ENCODE measurements at regions not wholly inside any gene's neighbourhood (a gene's known extent, or its start where the extent isn't known, plus 50 kb on each side); places are given as distances from the start of the nearest gene placed in this dataset.

- peaks cover 1% of the 10 kb centered on the region for H3K27me3 Mint-ChIP-seq (ENCODE audit: low read depth)
- TF ChIP-seq CTCF (IDR thresholded peaks at IDR 0.05): no peak
- H3K4me3 Mint-ChIP-seq (ENCODE audit: unreplicated experiment): no peak overlapping the region
- DNase-seq (ENCODE audit: low spot score): no peak
- H3K27ac Mint-ChIP-seq (ENCODE audit: unreplicated experiment): no peak overlapping the region
- H3K36me3 Mint-ChIP-seq (ENCODE audit: low read depth): no peaks in the 10 kb centered on the region
- H3K9me3 Mint-ChIP-seq (ENCODE audit: low read depth): peaks cover 16% of the 10 kb centered on the region
- no peaks in the 10 kb centered on the region for H3K4me1 Mint-ChIP-seq (ENCODE audit: low read depth)
Measured at GRCh38 chr16:6035161-6035560, 937.6 kb upstream of the EEF2KMT start.

DNA sequence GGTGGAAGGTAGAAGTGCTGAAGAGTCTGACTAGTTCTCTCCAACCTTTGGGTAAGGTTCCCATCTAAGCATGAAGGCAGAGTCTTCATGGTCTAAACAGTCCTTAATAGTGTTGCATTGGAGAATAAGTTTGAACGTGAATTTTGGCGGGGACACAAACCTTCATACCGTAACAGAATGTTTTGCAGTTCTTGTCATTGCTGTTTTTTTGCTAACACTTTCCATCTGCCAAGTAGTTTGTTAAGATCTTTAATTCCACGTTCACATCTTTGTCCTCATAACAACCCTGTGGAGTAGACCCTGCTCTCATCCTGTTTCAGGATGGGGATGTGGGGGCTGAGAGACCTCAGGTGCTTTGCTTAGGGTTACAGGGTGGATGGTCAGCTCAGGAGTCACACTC is 936.9 kb upstream of the EEF2KMT start:
- Mint-ChIP-seq H3K4me1 (ENCODE audit: low read depth) (no peaks in the 10 kb centered on the region), H3K27me3 (ENCODE audit: low read depth) (peaks cover 1% of the 10 kb centered on the region), H3K36me3 (ENCODE audit: low read depth) (no peaks in the 10 kb centered on the region), H3K9me3 (ENCODE audit: low read depth) (peaks cover 16% of the 10 kb centered on the region), H3K4me3 (ENCODE audit: unreplicated experiment) (no peak overlapping the region), H3K27ac (ENCODE audit: unreplicated experiment) (no peak overlapping the region)
- no peak for TF ChIP-seq CTCF (IDR thresholded peaks at IDR 0.05)
- DNase-seq (ENCODE audit: low spot score): no peak

DNA sequence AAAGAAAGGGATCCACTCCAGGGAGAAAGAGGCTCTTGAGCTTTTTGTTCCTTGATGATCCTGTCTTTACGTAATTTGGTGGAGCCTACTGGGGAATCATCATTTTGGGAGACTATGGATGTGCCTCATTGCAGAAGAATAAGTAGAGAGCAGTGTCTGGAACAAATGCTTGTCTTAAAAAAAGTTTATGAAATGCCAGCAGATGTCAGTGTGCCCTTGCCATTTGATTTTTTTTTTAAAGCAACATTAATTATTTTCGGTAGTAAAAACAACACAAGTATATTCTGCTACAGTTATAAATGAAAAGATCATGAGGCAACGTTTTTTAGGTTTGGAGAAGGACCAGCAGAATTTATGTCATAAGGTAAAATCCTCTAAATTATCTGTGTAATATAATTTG is 934.8 kb upstream of the EEF2KMT start:
- no peak overlapping the region for H3K4me3 Mint-ChIP-seq (ENCODE audit: unreplicated experiment)
- DNase-seq (ENCODE audit: low spot score): no peak
- H3K27me3 Mint-ChIP-seq (ENCODE audit: low read depth): peaks cover 1% of the 10 kb centered on the region
- no peaks in the 10 kb centered on the region for H3K36me3 Mint-ChIP-seq (ENCODE audit: low read depth)
- no peak for TF ChIP-seq CTCF (IDR thresholded peaks at IDR 0.05)
- peaks cover 16% of the 10 kb centered on the region for H3K9me3 Mint-ChIP-seq (ENCODE audit: low read depth)
- no peaks in the 10 kb centered on the region for H3K4me1 Mint-ChIP-seq (ENCODE audit: low read depth)
- no peak overlapping the region for H3K27ac Mint-ChIP-seq (ENCODE audit: unreplicated experiment)

- no peak for DNase-seq (ENCODE audit: low spot score)
- TF ChIP-seq CTCF (IDR thresholded peaks at IDR 0.05): no peak
- H3K4me3 Mint-ChIP-seq (ENCODE audit: unreplicated experiment): no peak overlapping the region
- H3K27me3 Mint-ChIP-seq (ENCODE audit: low read depth): peaks cover 1% of the 10 kb centered on the region
- no peaks in the 10 kb centered on the region for H3K36me3 Mint-ChIP-seq (ENCODE audit: low read depth)
- no peaks in the 10 kb centered on the region for H3K4me1 Mint-ChIP-seq (ENCODE audit: low read depth)
- no peak overlapping the region for H3K27ac Mint-ChIP-seq (ENCODE audit: unreplicated experiment)
- peaks cover 14% of the 10 kb centered on the region for H3K9me3 Mint-ChIP-seq (ENCODE audit: low read depth)
Measured at GRCh38 chr16:6031567-6031966, 934.0 kb upstream of the EEF2KMT start.

GRCh38 chr16:6031102-6031501 is 933.5 kb upstream of the EEF2KMT start:
- H3K27ac Mint-ChIP-seq (ENCODE audit: unreplicated experiment): no peak overlapping the region
- H3K36me3 Mint-ChIP-seq (ENCODE audit: low read depth): no peaks in the 10 kb centered on the region
- peaks cover 1% of the 10 kb centered on the region for H3K27me3 Mint-ChIP-seq (ENCODE audit: low read depth)
- peaks cover 14% of the 10 kb centered on the region for H3K9me3 Mint-ChIP-seq (ENCODE audit: low read depth)
- H3K4me1 Mint-ChIP-seq (ENCODE audit: low read depth): no peaks in the 10 kb centered on the region
- no peak for DNase-seq (ENCODE audit: low spot score)
- no peak overlapping the region for H3K4me3 Mint-ChIP-seq (ENCODE audit: unreplicated experiment)
- TF ChIP-seq CTCF (IDR thresholded peaks at IDR 0.05): no peak

All from chondrocyte (in vitro differentiated cells).